Prostate gland (tissue), 2 donors: ENCODE measurements at regions not wholly inside any gene's neighbourhood (a gene's known extent, or its start where the extent isn't known, plus 50 kb on each side); places are given as distances from the start of the nearest gene placed in this dataset.

Source experiments
- POLR2A ChIP-seq: fragments of 450-650 bp; IDR thresholded peaks from one replicate; pipeline ENCODE4 v1.6.1; 2016; ENCODE audit warnings: antibody characterized with exemption, mild to moderate bottlenecking
- TF ChIP-seq, protein P1 (sequence below), 4 experiments: fragments of 200-600 bp in 2 of 4; fragments of 450-650 bp in 2 of 4; sonication (generic) in 2 of 4; IDR thresholded peaks; 1 replicate in 3 of 4; 2 replicates in 1 of 4; pipeline ENCODE4 v1.5.1; 2016 to 2019; ENCODE audit warnings: antibody characterized with exemption in 4 of 4, mild to moderate bottlenecking in 2 of 4, moderate library complexity in 2 of 4

DNA sequence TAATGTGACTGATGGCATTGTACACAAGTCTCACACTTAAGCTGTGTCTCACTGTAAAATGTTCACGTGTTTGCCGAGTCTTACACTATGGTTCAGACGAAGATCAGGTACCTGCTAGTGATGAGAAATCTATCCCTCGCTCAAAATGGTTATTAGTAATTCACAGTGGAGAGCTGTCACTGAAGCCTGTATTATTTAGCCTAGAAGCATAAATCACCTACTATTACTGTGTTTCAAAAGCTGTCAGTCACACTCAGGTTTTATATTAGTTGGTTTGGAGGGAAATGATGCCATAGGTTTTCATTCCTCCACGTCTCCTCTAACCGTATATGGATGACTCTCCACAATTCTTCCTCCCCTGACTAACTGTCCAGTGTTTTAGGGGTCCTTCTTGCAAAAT, 292.4 kb upstream of the ZEB2 start:
- TF ChIP-seq, protein P1, sequence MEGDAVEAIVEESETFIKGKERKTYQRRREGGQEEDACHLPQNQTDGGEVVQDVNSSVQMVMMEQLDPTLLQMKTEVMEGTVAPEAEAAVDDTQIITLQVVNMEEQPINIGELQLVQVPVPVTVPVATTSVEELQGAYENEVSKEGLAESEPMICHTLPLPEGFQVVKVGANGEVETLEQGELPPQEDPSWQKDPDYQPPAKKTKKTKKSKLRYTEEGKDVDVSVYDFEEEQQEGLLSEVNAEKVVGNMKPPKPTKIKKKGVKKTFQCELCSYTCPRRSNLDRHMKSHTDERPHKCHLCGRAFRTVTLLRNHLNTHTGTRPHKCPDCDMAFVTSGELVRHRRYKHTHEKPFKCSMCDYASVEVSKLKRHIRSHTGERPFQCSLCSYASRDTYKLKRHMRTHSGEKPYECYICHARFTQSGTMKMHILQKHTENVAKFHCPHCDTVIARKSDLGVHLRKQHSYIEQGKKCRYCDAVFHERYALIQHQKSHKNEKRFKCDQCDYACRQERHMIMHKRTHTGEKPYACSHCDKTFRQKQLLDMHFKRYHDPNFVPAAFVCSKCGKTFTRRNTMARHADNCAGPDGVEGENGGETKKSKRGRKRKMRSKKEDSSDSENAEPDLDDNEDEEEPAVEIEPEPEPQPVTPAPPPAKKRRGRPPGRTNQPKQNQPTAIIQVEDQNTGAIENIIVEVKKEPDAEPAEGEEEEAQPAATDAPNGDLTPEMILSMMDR (IDR thresholded peaks at IDR 0.05), result no peak
- TF ChIP-seq POLR2A, result no peak
